Activated T-cell treated with anti-CD3 and anti-CD28 coated beads for 24 hours (primary cell): ENCODE measurements at regions not wholly inside any gene's neighbourhood (a gene's known extent, or its start where the extent isn't known, plus 50 kb on each side); places are given as distances from the start of the nearest gene placed in this dataset.
"Not testable (repeated sequence)": the region's sequence is repeated elsewhere in the genome, so short reads cannot be mapped to it uniquely, and the experiment has no call there.

Experiments
- DNase-seq: peaks from one replicate; pipeline ENCODE4 v3.0.0-alpha.2; 2020; ENCODE audit warnings: low read depth

GRCh38 chr1:199448646-199449045 lies 578.9 kb upstream of the NR5A2 start:
- DNase-seq = no peak

- no peak for DNase-seq
Observed at GRCh38 chr1:199449221-199449620, 578.3 kb upstream of the NR5A2 start.

GRCh38 chr1:199449681-199450080 lies 577.8 kb upstream of the NR5A2 start:
- DNase-seq = no peak

GRCh38 chr1:199452627-199453026 lies 574.9 kb upstream of the NR5A2 start:
- DNase-seq = no peak

- no peak for DNase-seq
Observed at GRCh38 chr1:199453723-199454122, 573.8 kb upstream of the NR5A2 start.

GRCh38 chr1:199460933-199461332 lies 566.6 kb upstream of the NR5A2 start:
- no peak for DNase-seq

- no peak for DNase-seq
Observed at GRCh38 chr1:199463521-199464127, 563.9 kb upstream of the NR5A2 start.

- DNase-seq = no peak
Observed at GRCh38 chr1:199466961-199467360, 560.5 kb upstream of the NR5A2 start.

GRCh38 chr1:199472018-199472417 lies 555.5 kb upstream of the NR5A2 start:
- DNase-seq = no peak

- DNase-seq = no peak
Observed at GRCh38 chr1:199472978-199473377, 554.5 kb upstream of the NR5A2 start.

GRCh38 chr1:199474738-199475137 lies 552.8 kb upstream of the NR5A2 start:
- no peak for DNase-seq

GRCh38 chr1:199482426-199482825 lies 545.1 kb upstream of the NR5A2 start:
- no peak for DNase-seq

- no peak for DNase-seq
Observed at GRCh38 chr1:199489594-199489993, 537.9 kb upstream of the NR5A2 start.

GRCh38 chr1:199490769-199491527 lies 536.6 kb upstream of the NR5A2 start:
- DNase-seq = no peak

GRCh38 chr1:199495432-199495831 lies 532.1 kb upstream of the NR5A2 start:
- no peak for DNase-seq

- DNase-seq = not testable (repeated sequence)
Observed at GRCh38 chr1:199498802-199499201, 528.7 kb upstream of the NR5A2 start.

GRCh38 chr1:199508072-199508471 lies 519.4 kb upstream of the NR5A2 start:
- no peak for DNase-seq

- DNase-seq = no peak
Observed at GRCh38 chr1:199508653-199509052, 518.9 kb upstream of the NR5A2 start.

- no peak for DNase-seq
Observed at GRCh38 chr1:199509456-199509855, 518.1 kb upstream of the NR5A2 start.

- DNase-seq = no peak
Observed at GRCh38 chr1:199510314-199510713, 517.2 kb upstream of the NR5A2 start.

- DNase-seq = no peak
Observed at GRCh38 chr1:199512037-199512710, 515.3 kb upstream of the NR5A2 start.

- DNase-seq = no peak
Observed at GRCh38 chr1:199515261-199515660, 512.2 kb upstream of the NR5A2 start.

- DNase-seq = no peak
Observed at GRCh38 chr1:199522338-199522737, 505.2 kb upstream of the NR5A2 start.
